T-helper 1 cell treated with Interleukin-12 subunit alpha and Interleukin-12 subunit beta and Interleukin-4 antibody, amounts not matched to agents 30 ng/mL and 1 ng/mL, for 36 hours (primary cell): ENCODE measurements at regions not wholly inside any gene's neighbourhood (a gene's known extent, or its start where the extent isn't known, plus 50 kb on each side); places are given as distances from the start of the nearest gene placed in this dataset.

Source experiments
- intact Hi-C: fragments of 100-400 bp; cut with micrococcal nuclease; formaldehyde crosslinking; loops from one replicate; pipeline ENCODE4 v1.15.1; 2024

DNA sequence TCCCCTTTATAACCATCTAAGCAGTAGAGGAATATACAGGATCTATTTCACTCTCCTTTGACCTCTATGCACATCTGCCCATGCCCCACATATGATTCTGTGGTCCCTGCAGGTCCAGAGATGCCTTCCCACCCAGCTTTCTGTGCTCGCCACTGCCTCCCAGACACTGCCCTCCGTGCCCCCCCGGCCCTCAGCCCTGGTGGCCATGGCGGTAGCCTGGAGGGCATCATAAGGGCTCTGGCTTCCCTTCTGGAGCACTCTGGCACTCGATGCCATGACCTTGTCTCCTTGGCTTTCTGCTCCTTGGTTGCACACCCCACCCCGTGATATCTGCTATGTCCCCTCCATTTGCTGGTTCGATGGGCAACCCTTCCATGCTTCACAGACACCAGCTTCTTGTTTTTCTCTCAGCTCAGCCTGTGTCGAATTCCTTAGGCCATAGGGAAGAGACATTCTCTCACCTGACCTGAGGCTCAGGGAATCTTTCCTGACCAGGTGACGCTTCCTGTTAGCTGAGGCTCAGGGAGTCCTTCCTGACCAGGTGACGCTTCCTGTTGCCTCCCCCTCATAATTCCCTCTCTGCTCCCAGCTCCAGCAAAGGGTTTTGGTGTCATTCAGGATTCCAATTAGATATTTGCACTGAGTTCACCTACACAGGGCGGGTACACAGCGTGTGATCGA, 100.4 kb upstream of the GLI3 start:
- intact Hi-C loops: no loop called here

DNA sequence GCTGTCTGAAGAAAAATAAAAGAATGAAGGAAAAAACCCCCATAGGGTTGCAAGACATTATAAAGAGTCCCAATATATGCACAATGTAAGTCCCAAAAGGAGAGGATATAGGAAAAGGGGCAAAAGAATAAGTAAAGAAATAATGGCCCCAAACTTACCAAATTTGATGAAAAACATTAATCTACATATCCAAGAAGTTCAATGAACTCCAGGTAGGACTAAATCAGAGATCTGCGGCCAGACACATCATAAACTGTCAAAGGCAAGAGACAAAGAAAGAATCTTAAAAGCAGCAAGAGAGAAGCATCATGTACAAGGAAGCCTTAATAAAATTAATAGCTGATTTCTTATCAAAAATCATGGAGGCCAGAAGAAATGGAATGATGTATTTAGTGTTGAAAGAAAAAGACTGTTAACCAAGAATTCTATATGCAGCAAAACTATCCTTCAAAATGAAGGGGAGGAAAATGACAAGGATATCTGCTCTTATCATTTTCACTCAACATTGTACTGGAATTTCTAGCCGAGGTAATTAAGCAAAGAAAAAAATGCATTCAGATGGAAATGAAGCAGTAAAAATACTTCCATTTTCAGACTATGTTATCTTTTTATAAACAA, 95.7 kb upstream of the GLI3 start:
- intact Hi-C loops: no loop called here

- intact Hi-C loops: no loop called here
Observed at GRCh38 chr7:42319631-42320030, 82.6 kb upstream of the GLI3 start.

- intact Hi-C loops: no loop called here
Observed at GRCh38 chr7:42315631-42316030, 78.6 kb upstream of the GLI3 start.

DNA sequence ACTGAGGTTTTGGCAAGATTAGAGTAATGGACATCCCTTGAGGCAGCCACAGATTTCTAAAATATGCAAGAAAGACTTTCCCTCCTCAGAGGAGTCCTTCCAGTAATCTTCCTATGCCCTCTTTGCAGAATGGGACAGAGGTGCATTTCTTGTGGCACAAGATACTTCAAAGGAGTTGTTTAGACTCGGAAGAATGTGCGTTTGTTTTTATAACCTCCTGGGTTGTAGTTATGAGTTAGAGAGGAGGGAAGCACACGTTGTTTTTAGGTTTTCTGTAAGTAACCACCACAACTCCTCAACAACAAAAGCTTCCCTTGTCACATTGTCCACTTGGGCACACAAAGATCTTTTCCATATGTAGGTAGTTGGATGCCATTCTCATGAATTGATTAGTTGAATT, 78.1 kb upstream of the GLI3 start:
- intact Hi-C loops: no loop called here

GRCh38 chr7:42314696-42315095, 77.7 kb upstream of the GLI3 start:
- intact Hi-C loops: no loop called here

DNA sequence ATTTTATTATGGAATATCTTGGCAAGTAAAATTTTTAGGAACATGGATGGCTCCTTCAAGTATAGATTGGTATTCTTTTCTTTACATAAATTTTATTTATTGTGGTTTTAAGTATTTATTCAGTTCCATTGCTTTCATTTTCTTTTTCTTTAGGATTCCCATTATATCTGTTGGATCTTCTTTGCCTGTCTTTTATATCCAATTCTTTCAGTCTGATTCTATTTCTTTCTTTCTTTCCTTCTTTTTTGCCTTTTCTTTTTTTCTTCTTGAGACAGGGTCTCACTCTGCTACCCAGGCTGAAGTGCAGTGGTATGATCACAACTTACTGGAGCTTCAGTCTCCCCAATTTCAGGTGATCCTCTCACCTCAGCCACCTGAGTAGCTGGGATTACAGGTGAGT, 74.2 kb upstream of the GLI3 start:
- intact Hi-C loops: no loop called here

DNA sequence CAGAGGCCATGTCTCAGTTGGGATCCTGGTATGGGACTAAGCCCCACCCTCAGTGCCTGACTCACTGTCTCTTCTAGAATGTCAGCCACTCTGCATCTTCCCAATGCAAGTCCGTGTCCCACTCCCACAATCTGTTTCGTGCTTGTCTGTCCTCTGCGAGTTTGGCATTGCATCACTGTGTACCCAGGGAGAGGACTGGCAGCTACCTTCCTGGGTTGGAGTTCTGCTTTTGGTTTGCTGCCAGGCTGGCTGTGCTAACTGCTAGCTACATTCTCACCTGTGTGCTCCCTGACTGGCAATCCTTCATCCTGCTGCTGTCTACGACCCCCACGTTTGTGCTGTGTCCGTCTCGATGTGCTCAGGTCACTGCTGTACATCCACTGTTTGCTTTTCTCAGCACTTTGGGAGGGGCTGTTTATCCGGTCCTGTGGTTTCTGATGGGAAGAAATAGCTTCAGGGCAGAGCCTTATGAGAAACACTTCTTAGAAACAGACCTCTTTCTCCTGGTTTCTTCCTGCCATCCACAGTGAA, 56.0 kb upstream of the GLI3 start:
- intact Hi-C loops: no loop called here

- intact Hi-C loops: no loop called here
Observed at GRCh38 chr7:42289473-42289872, 52.5 kb upstream of the GLI3 start.
